Sigmoid colon (tissue), 6 donors: ENCODE measurements at regions not wholly inside any gene's neighbourhood (a gene's known extent, or its start where the extent isn't known, plus 50 kb on each side); places are given as distances from the start of the nearest gene placed in this dataset.

Experiments
- DNase-seq: peaks from one replicate; pipeline ENCODE4 v3.0.0-alpha.2; 2019
- H3K27ac ChIP-seq, 4 donors: fragments of 200-600 bp; sonication (generic); one replicate each; pipeline ENCODE4 v1.5.1; 2016 to 2019; ENCODE audit warnings: mild to moderate bottlenecking in 1 of 4
- H3K27me3 ChIP-seq, 3 donors: fragments of 200-600 bp; sonication (generic); one replicate each; pipeline ENCODE4 v1.5.1; 2019; ENCODE audit warnings: mild to moderate bottlenecking in 1 of 3
- H3K36me3 ChIP-seq, 4 donors: fragments of 200-600 bp; sonication (generic); one replicate each; pipeline ENCODE4 v1.5.1; 2016 to 2019
- H3K4me1 ChIP-seq, 4 donors: fragments of 200-600 bp; sonication (generic); one replicate each; pipeline ENCODE4 v1.5.1; 2017 to 2019
- H3K4me3 ChIP-seq, 4 donors: fragments of 200-600 bp; sonication (generic); one replicate each; pipeline ENCODE4 v1.5.1; 2017 to 2019; ENCODE audit warnings: mild to moderate bottlenecking in 2 of 4, moderate library complexity in 1 of 4
- H3K9me3 ChIP-seq, 4 donors: fragments of 200-600 bp in 3 of 4; sonication (generic) in 3 of 4; one replicate each; pipeline versions ENCODE4 v1.5.1 to v1.6.1; 2013 to 2019
- EP300 ChIP-seq, 4 donors: sonication (generic); formaldehyde crosslinking; IDR thresholded peaks; one replicate each; pipeline ENCODE4 v1.6.1; 2017; ENCODE audit warnings: antibody characterized with exemption in 4 of 4
- POLR2A ChIP-seq, 2 donors: fragments of 450-650 bp; IDR thresholded peaks; one replicate each; pipeline ENCODE4 v1.6.1; 2016; ENCODE audit warnings: antibody characterized with exemption in 2 of 2, mild to moderate bottlenecking in 2 of 2, moderate library complexity in 2 of 2
- POLR2AphosphoS5 ChIP-seq, 4 donors: sonication (generic); formaldehyde crosslinking; IDR thresholded peaks; one replicate each; pipeline ENCODE4 v1.6.1; 2017; ENCODE audit warnings: antibody characterized with exemption in 4 of 4
- WGBS, 2 donors: extraction: QIAGEN DNeasy Blood & Tissue Kit; methylation state at CpG; one replicate each; pipeline ENCODE4 v1.1.7; 2013; 5-methylcytosine and 5-hydroxymethylcytosine counted together
- intact Hi-C: fragments of 100-400 bp; cut with DNase I; formaldehyde crosslinking; loops from one replicate; pipeline ENCODE4 v1.15.1; 2023
- TF ChIP-seq, protein P1 (sequence below), 4 experiments: fragments of 450-650 bp in 3 of 4; fragments of 200-600 bp in 1 of 4; IDR thresholded peaks; one replicate each; pipeline ENCODE4 v1.5.1; 2016 to 2019; ENCODE audit warnings: antibody characterized with exemption in 4 of 4, mild to moderate bottlenecking in 3 of 4, moderate library complexity in 2 of 4
- donor health status: healthy with polysubstance abuse.
- donor health status: healthy.

DNA sequence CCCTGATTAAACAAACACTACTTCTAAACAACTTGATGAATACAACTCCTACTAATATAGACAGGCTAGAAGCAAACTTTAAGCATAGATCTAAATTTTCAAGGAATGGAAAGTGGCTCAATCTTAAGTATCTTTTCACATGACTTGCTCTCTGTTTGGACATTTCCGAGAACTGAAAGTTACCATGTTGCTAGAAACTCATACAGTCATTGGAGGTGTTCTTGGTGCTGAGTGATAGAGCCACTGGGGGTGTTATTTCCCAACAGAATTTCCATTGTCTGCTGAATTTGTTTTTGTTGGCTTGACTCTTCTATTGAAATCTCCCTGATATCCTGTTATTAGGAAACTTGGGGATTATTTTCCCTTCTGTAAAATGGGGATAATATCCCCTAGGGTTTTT, 264.5 kb upstream of the RASGRP1 start:
- no peaks in the 10 kb centered on the region for H3K27me3 ChIP-seq
- no peaks in the 10 kb centered on the region for H3K36me3 ChIP-seq
- H3K4me3 ChIP-seq, result no peak overlapping the region
- no peaks in the 10 kb centered on the region for H3K4me1 ChIP-seq
- no peak overlapping the region for H3K27ac ChIP-seq
- no peak for DNase-seq
- H3K9me3 ChIP-seq, result no peaks in the 10 kb centered on the region
- 90 to 95% methylated on average over 1 of the region's 1 CpG for WGBS, 2 donors
- intact Hi-C loops, result no loop called here
- TF ChIP-seq POLR2AphosphoS5 (IDR thresholded peaks at IDR 0.05), result no peak

DNA sequence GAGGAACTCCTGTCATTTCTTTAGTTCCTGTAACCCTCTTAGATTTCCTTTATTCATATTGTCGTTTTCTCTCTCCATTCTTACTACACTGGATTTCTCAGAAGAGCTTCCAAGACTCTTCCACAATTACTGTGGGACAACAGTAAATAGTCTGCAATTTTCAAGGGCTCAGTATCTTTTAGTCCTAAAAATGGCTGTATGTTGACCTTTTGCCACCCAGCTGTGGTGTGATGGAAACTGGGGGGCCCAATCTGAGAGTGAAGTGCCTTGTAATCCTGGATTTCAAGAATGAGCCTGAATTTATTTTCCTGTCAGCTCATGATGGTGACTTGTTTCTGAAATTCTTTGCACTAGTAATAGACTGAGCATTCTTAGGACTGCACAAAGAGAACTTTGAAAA, 277.6 kb upstream of the RASGRP1 start:
- Histone ChIP-seq H3K4me1 (peaks cover 0 to 35% (median 9%) of the 10 kb centered on the region in 4 donors), H3K4me3 (no peak overlapping the region), H3K27me3 (no peaks in the 10 kb centered on the region), H3K36me3 (no peaks in the 10 kb centered on the region), H3K9me3 (no peaks in the 10 kb centered on the region), H3K27ac (no peak overlapping the region)
- TF ChIP-seq, protein P1, sequence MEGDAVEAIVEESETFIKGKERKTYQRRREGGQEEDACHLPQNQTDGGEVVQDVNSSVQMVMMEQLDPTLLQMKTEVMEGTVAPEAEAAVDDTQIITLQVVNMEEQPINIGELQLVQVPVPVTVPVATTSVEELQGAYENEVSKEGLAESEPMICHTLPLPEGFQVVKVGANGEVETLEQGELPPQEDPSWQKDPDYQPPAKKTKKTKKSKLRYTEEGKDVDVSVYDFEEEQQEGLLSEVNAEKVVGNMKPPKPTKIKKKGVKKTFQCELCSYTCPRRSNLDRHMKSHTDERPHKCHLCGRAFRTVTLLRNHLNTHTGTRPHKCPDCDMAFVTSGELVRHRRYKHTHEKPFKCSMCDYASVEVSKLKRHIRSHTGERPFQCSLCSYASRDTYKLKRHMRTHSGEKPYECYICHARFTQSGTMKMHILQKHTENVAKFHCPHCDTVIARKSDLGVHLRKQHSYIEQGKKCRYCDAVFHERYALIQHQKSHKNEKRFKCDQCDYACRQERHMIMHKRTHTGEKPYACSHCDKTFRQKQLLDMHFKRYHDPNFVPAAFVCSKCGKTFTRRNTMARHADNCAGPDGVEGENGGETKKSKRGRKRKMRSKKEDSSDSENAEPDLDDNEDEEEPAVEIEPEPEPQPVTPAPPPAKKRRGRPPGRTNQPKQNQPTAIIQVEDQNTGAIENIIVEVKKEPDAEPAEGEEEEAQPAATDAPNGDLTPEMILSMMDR (IDR thresholded peaks at IDR 0.05), result no peak
- TF ChIP-seq EP300 (IDR thresholded peaks at IDR 0.05) (no peak), POLR2AphosphoS5 (IDR thresholded peaks at IDR 0.05) (no peak), POLR2A (IDR thresholded peaks at IDR 0.05) (no peak)
- 73 to 76% methylated on average over 1 of the region's 1 CpG for WGBS, 2 donors
- intact Hi-C loops, result no loop called here
- no peak for DNase-seq

DNA sequence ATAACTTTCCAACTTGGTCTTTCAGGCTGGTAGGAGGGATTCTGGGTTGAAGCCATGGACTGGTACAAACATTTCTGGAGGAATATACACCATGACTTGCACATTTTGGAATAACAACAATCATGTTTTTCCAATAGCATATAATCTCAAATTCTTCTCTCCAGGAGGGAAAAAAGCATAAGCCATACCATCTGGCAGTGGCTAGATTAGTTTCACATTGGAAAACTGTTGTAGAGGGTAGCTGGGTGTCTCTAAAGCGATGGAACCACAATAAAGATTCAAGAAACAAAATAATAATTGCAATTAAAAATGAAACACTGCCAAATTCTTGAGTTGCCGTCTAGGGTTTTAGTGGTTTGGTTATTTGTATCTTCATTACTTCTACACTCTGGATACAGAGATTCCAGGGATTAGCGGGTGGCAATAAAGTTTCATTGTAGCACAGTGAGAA, 278.5 kb upstream of the RASGRP1 start:
- no peaks in the 10 kb centered on the region for H3K9me3 ChIP-seq
- no peaks in the 10 kb centered on the region for H3K27me3 ChIP-seq
- H3K36me3 ChIP-seq, result no peaks in the 10 kb centered on the region
- WGBS, 2 donors, result 45 to 75% methylated on average over 3 of the region's 3 CpGs
- no peak overlapping the region for H3K27ac ChIP-seq
- DNase-seq, result no peak
- intact Hi-C loops, result no loop called here
- H3K4me1 ChIP-seq, result peaks cover 0 to 35% (median 9%) of the 10 kb centered on the region in 4 donors
- TF ChIP-seq POLR2A (IDR thresholded peaks at IDR 0.05), result no peak
- TF ChIP-seq POLR2AphosphoS5 (IDR thresholded peaks at IDR 0.05), result no peak
- TF ChIP-seq EP300 (IDR thresholded peaks at IDR 0.05), result no peak
- TF ChIP-seq, protein P1 (IDR thresholded peaks at IDR 0.05), result no peak
- H3K4me3 ChIP-seq, result no peak overlapping the region

DNA sequence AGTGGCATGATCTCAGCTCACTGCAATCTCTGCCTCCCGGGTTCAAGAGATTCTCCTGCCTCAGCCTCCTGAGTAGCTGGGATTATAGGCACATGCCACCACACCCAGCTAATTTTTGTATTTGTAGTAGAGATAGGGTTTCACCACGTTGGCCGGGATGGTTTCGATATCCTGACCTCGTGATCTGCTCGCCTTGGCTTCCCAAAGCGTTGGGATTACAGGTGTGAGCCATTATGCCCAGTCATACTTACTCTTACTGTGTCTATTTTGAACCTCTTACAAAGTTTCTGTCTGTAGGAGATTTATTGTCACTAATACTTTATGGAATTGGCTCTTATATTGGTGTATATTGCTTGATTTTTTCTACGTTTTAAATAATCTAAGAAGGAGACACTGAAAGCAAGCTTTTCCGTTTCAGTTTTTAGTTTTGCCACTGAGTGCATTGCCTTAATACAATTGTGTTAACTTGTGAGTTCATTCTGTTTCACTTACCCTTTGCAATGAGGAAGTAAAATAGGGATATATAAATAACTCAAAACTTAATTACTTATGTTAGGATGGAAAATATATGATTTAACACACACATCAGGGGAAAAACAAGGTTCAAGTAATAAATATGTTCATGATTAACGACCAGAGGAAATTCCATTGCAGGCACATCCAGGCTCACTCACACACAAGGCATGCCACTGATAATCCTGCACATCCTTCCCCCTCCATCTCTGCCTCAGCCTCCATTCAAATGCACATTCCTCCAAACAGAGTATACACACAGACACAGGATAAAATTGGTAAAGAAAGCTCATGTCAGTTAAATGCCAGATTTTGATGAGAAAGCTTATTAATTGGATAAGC, 279.3 kb upstream of the RASGRP1 start:
- Histone ChIP-seq H3K36me3 (no peaks in the 10 kb centered on the region), H3K4me1 (peaks cover 0 to 35% (median 9%) of the 10 kb centered on the region in 4 donors), H3K9me3 (no peaks in the 10 kb centered on the region), H3K27me3 (no peaks in the 10 kb centered on the region), H3K27ac (peak overlapping the region in 1 of 4 donors; percentile 10), H3K4me3 (no peak overlapping the region)
- intact Hi-C loops, result no loop called here
- TF ChIP-seq, protein P1 (IDR thresholded peaks at IDR 0.05), result no peak
- TF ChIP-seq POLR2A (IDR thresholded peaks at IDR 0.05) (no peak), POLR2AphosphoS5 (IDR thresholded peaks at IDR 0.05) (no peak), EP300 (IDR thresholded peaks at IDR 0.05) (no peak)
- DNase-seq, result no peak
- 56 to 60% methylated on average over 10 of the region's 10 CpGs for WGBS, 2 donors

DNA sequence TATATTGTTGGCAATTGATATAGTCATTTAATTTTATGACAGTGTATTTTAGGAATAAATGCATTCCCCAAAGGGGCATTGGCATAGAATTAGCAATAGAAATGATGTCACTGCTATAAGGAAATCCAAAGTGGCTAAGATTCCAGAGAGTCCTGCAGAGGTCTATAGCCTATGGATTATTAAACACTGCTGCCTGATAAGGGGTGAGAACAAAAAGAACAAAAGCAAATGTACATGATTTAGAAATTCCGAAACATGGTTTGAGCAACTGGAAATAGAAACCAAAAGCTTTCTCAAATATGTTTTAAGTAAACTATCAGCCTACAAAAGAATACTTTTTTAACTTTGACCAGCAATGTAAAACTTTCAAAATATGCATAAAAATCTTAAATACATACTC, 280.1 kb upstream of the RASGRP1 start:
- H3K4me3 ChIP-seq, result no peak overlapping the region
- peaks cover 0 to 35% (median 9%) of the 10 kb centered on the region in 4 donors for H3K4me1 ChIP-seq
- intact Hi-C loops, result no loop called here
- H3K27me3 ChIP-seq, result no peaks in the 10 kb centered on the region
- H3K9me3 ChIP-seq, result no peaks in the 10 kb centered on the region
- DNase-seq, result no peak
- TF ChIP-seq EP300 (IDR thresholded peaks at IDR 0.05) (no peak), POLR2AphosphoS5 (IDR thresholded peaks at IDR 0.05) (no peak), POLR2A (IDR thresholded peaks at IDR 0.05) (no peak)
- TF ChIP-seq, protein P1 (IDR thresholded peaks at IDR 0.05), result no peak
- H3K27ac ChIP-seq, result no peak overlapping the region
- WGBS, 2 donors, result 49 to 50% methylated on average over 1 of the region's 1 CpG
- no peaks in the 10 kb centered on the region for H3K36me3 ChIP-seq
